ENCODE measurements at regions not wholly inside any gene's neighbourhood (a gene's known extent, or its start where the extent isn't known, plus 50 kb on each side); places are given as distances from the start of the nearest gene placed in this dataset.

DNA sequence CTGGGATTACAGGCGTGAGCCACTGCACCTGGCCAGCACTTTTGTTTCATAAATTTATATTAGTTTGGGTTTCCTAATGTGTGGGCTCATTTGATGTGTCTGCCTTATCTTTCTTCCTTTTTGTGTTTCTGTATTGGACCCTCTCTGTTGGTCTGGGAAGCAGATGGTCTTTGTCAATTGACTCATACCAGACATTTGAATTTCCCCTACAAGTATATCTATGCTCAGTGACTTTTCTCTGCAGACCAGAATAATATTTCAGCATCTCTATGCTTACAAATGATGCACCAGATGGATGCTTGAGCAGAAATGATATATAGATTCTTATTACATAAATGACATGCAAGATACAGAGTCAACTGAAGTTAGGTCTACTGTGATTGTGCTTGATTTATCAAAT is 329.9 kb upstream of the SLCO3A1 start:
- no peak for DNase-seq

DNA sequence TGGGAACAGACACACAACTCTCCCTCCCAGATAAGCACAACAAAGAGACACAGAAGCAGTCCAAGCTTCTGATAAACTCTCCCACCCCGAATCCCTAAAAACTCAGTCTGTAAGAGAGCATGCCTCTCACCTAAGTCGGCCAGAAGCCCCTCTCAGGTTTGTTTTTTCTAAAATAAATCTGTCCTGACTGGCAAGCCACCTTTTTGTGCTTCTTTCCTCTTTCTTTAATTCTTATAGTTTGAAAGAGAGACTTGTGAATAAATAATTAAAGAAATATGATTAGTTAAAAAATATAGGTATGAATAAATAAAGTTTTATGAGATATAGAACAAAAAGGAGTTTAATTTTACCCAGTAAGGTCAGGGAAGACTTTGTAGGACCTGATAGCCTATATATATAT is 329.0 kb upstream of the SLCO3A1 start:
- DNase-seq, result no peak

DNA sequence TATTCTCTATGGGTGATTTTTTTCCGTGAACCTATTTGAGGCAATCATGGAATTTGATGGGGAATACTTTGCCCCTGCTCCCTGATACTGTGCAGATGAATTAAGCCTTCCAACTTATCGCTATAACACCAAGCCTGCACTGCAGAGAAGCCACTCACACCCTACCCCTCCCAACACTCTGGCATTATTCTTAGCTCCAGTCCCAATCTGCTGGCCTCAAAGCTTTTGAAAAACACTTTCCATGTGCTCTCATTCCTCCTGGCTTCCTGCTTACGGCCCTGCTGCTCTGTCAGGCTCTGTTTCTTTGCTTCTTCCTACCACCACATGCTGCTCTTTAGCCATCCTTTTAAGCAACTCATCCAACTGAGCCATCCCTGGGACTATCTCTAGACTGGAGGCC is 327.8 kb upstream of the SLCO3A1 start:
- no peak for DNase-seq

DNA sequence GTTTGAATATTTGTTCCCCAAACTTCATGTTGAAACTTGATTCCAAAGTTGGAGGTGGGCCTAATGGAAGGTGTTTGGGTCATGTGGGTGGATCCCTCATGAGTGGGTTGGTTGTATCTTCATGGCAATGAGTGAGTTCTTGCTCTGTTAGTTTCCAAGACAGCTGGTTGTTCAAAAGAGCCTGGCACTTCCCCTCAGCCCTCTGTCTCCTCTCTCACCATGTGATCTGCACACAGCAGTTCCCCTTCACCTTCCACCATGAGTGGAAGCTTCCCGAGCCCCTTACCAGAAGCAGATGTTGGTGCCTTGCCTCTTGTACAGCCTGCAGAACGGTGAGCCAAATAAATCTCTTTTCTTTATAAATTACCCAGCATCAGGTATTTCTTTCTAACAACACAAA is 327.1 kb upstream of the SLCO3A1 start:
- no peak for DNase-seq

- DNase-seq, result no peak
Measured at GRCh38 chr15:91528801-91529200, 324.7 kb upstream of the SLCO3A1 start.

DNA sequence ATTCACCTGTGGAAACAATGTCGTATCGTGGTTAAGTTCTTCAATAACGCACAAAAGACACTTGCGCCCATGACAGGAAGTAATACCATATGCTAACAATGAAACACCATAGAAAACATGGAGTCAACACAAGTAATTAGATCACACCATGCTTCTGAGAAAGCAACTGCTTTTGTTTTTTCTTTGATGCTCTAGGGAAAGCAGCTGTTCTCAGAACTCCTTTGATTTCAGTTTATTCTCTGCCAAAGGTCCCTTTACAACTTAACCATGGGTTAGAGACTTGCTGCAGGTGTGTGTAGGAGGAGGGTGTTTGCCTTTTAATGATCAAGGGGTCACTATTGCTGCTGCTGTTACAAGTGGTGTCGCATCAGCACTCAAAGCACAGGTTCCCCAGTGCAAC is 324.0 kb upstream of the SLCO3A1 start:
- no peak for DNase-seq

GRCh38 chr15:91530279-91530678 is 323.2 kb upstream of the SLCO3A1 start:
- DNase-seq, result no peak

- DNase-seq, result no peak
Measured at GRCh38 chr15:91530956-91531582, 322.4 kb upstream of the SLCO3A1 start.

DNA sequence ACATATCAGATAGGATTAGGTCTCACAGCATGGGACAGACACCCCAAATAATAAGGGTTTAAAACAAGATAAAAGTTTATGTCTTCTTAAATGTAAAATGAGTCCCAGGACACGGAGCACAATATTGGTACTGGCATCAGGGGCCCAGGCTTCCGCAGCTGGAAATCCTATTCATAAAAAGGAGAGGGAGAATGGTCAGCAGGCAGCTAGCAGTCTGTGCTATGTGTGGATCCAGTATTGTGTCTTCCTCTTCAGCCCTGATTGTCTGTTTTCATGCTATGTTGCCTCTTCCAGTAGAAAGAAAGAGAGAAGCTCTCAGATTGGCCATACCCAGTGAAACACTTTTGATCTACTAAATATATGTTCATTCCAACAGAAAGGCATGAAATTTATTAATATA is 319.3 kb upstream of the SLCO3A1 start:
- no peak for DNase-seq

DNA sequence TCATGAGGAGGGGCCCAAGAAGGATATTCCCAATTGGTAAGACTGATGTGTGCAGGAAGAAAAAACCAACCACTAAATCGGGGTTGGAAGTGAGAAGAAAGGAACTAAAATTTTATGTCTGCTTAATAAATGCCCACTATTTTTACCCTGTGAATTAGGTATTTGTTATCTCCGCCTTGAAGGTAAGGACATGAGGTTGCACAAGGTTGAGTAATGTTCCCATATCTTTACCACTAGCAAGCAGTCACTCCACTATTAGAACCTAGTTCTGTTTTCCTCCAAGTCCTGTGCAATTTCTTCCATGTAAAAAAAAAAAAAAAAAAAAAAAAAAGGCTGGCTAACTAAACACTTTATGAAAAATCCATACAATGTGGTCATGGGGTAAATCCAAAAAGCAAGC is 318.5 kb upstream of the SLCO3A1 start:
- no peak for DNase-seq

DNA sequence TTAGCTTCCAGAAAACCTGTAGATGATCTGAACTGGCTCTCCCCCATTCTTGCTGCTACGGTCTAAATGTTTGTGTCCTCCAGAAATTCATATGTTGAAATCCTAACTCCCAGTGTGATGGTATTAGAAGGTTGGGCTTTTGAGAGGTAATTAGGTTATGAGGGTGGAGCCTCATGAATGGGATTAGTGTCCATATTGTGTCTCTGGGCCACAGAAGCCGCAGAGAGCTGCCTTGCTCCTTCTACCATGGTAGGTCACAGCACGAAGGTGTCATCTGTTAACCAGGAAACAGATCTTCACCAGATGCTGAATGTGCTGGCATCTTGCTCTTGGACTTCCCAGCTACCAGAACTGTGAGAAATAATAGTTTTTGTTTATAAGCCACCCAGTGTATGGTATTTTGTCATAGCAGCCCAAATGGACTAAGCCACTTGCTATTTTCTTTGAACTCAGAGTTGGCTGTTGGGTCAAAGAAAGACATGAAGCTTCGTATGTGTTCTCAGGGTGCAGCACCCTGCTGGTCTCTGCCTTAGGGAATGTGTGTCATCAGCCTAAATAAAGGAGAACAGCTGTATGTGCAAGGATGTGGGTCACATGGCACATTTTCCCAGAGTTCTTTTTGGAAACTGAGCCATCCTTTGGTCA is 317.5 kb upstream of the SLCO3A1 start:
- no peak for DNase-seq

DNA sequence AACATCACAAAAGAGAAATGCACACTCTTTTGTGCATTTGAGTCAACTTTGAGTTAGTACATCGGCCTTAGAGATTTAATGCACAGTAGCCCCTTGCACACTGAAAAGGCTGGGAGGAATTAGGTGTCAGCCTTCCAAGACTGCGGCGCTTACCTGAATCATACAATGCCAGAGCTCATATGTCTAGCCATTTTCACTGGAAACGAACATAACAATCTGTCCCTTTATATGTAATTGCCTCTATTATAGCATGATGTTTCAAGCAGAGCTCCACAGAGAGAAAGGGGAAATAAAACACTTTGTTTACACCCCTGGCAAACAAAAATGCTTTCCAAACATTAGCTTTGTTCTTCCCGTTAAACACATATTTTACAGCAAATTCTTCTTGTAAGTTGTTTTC is 315.7 kb upstream of the SLCO3A1 start:
- DNase-seq, result no peak

DNA sequence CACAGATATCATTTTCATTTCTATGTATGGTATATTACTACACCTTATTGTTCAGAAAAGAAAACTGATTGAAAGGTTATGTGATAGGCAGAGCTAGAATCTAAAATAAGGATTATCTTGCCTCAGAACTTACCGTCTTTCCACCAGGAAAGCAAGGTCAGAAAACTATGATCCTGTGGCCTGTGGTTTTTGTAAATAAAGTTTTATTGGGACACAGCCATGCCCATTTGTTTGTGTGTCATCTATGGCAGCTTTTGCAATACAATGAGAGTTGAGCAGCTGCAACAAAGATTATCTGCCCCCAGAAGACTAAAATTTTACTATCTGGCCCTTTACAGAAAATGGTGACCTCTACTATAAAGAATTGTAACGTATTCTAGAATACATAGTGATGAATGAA is 314.7 kb upstream of the SLCO3A1 start:
- no peak for DNase-seq

DNA sequence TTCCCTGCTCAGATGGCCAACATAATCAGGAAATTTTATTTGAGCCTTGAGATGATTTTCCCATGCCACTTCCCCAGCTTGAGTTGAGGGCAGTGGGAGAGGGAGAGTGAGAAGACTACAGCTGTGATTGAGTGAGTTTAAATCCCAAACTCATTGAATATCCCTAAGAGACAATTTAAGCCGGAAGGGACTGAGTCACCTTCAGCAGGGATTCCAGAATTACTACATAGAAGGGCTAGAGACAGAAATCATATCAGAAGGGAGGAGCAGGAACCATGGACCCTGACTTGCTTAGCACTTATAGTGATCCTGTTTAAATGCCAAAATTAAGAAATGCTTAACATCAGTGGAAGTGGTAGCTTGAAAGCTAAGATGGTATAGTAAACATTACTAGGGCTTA is 312.2 kb upstream of the SLCO3A1 start:
- DNase-seq, result no peak

DNA sequence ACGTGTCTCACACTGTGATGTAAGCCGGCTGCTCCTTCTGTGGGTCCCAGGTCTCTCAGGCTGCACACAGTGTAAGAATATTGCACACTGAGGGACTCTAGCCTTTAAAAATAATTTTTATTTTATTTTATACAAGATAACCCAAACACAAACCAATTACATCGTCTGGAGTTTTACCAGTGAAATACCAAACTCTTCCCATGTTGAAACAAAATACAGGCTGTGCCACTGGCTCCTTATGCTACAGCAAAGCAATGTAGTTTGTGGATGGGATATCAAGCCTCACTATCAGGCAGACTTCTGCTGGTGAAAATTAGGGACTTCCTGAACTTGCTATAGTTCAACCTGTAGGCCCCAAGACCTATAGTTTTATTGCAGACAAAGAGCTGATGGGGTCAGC is 311.3 kb upstream of the SLCO3A1 start:
- DNase-seq, result no peak

DNA sequence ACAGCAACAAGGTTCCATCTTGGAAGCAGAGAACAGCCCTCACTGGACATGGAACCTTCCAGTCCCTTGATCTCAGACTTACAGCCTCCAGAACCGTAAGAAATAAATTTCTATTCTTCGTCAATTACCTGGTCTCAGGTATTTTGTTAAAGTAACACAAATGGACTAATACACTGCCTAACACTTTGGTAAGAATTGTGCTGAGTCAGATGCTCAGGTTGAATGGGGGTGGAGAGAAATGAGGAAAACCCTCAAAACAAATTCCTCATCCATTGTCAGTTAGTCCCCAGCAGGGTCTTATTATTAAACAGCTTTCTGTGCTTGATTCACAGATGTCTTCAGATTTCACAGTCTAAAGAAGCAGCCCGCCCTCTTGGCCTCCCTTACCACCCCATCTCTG is 306.2 kb upstream of the SLCO3A1 start:
- DNase-seq, result no peak

GRCh38 chr15:91548549-91548948 is 305.0 kb upstream of the SLCO3A1 start:
- no peak for DNase-seq

- peak in 2 of 3 donors; percentile 26 to 27 for DNase-seq
Measured at GRCh38 chr15:91549581-91549980, 303.9 kb upstream of the SLCO3A1 start.

- DNase-seq, result no peak
Measured at GRCh38 chr15:91552555-91552954, 301.0 kb upstream of the SLCO3A1 start.

DNA sequence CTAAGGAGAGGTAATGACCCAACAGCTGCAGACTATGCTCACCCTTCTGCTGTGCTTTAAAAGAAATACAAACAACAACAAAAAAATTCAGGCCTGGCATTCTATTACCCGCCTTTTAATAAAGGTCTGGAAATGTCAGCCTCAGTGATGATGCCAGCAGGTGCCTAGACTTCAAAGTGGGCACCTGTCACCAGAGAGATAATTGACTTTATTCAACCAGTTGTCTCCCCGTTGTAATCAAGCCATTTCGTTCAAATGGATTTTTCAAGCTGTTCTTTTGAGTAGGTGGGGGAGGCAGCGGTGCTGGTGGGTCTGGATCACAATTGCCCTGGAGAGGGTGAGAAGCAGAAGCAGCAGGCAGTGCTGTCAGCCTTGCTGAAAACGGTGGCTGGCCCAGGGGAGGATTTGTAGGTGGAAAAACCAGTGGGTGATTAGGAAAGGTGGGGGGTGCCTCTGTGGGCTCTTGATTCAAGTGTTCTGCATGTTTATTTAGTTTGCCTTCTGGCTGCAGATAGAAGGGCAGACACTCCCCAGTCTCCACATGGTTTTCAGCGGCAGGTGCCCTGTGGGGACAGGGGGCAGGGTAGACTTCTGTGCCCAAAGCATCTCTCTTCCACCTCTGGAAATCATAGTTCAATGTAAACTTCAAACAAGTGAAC is 300.2 kb upstream of the SLCO3A1 start:
- DNase-seq, result no peak

DNA sequence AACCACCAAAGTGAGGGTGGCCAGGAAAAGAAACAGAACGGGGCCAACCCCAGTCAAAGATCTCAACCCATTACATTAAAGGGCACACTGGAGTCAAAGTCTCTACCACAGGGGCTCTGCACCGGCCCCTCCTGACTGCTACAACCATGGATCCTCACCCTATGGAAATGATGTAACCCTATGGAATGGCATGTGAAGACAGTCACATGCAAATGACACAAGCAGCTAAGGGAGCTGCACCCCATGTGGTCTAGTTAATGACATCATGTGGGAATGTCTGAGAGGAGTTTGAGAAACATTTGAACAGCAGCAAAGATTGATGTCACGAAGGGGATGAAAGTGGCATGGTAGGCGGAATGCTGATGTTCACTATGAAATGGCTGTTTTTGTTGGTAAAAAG is 298.2 kb upstream of the SLCO3A1 start:
- peak; percentile 50 to 54 (median 52) for DNase-seq

DNA sequence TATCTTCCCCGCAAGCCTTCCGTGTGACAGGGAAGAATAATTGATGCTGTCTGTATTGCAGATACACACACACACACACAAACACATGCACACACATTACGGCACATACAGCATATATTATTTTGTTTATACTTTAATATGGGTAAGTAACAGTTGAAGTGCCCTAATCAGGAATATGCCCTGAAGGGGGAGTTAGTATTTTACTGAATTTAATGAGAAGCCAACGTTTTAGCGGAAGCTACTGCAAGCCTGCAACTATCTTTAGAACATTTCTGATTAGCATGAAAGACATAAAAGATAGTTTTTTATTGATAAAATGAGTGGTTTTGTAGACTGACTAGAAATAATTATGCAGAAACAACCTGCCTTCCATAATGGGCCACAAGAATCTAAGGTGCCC is 296.6 kb upstream of the SLCO3A1 start:
- no peak for DNase-seq

DNA sequence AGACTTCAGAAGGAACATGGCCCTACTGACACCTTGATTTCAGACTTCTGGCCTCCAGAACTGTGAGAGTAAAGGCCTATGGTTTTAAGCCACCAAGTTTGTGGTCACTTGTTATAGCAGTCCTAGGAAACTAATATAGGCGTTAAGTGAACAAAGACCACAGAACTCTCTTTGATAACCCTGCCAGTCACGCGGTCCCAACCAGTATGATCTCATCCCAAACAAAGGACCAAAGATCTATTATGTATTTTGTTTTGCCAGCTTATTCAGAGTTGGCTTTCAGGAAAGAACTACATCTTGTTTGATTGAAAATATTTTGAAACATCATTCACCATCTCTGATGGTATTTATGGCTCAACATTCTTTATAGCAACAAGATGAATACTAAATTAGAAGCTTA is 294.4 kb upstream of the SLCO3A1 start:
- DNase-seq, result no peak

GRCh38 chr15:91561371-91562100 is 292.0 kb upstream of the SLCO3A1 start:
- DNase-seq, result peak in 2 of 3 donors; percentile 10 to 16
